GM21786 (cell line): ENCODE measurements at regions not wholly inside any gene's neighbourhood (a gene's known extent, or its start where the extent isn't known, plus 50 kb on each side); places are given as distances from the start of the nearest gene placed in this dataset.

ENCODE experiments used
- ATAC-seq: cut with Tn5 transposase; IDR thresholded peaks from one replicate; pipeline ENCODE4 v1.9.1; 2021; ENCODE audit not compliant: unreplicated experiment

DNA sequence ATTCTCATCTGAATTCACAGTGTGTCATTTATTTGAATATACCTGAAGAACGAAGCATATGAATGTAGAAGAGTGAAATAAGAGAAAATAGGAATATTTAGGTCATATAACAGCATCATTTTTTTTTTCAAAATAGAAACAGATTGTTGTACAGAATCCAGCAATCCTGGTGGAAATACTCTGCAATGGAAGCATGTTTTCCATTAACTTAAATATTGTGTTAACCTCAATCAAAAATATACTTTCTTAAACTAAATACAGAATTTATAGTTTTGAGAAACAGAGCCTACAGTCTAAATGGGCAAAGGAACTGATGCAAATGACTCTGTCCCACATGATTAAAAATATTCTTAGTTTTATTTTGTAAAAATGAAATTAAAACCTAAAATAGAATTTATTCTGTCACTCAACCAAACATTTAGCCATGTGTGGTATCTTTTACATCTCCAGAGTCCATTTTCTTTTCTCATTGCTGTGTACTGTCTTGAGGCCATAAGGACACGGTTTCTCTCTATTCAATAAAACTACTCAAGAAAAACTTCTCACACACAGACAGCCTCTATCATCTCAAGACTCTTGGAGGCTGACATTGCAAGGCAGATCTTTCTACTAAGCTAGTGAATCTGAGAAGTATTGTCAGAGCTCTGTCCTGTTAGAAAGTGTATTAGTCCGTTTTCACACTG lies 322.6 kb downstream of the LTN1 start:
- ATAC-seq: no peak

DNA sequence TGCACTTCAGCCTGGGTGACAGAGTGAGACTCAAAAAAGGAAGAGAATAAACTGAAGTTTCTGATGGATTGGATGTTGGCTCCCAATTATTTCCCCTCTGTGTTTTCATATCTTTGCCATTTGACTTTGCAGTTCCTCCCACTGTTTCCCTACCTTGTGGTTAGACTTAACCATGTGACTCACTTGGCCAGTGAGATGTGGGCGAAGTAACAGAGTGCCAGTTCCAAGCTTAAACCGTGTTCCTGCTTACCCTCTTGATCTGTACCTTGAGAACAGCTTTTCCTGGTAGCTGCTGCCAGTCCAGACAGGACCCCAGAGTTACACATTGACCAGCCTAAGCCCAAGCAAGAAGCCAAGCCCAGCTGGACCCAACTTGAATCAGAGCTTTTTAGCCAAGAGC lies 323.4 kb downstream of the LTN1 start:
- ATAC-seq: no peak

DNA sequence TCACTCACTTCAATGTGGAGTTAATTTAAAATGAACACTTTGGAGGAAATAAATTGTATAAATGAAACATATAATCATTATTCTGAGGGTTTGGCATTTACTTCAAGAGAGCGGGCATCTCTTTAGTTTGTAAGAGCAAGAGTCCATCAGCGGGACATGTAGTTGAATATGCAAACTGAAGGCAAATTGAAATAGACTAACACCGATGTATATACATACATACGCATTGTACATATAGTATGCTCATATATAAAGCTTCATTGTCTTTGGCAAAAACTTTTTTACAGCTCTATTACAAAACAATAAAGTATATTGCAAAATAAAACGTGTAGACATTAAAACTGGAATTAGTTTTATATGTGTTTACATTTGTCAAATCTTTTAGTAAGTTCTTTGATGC lies 328.9 kb downstream of the LTN1 start:
- ATAC-seq: no peak

DNA sequence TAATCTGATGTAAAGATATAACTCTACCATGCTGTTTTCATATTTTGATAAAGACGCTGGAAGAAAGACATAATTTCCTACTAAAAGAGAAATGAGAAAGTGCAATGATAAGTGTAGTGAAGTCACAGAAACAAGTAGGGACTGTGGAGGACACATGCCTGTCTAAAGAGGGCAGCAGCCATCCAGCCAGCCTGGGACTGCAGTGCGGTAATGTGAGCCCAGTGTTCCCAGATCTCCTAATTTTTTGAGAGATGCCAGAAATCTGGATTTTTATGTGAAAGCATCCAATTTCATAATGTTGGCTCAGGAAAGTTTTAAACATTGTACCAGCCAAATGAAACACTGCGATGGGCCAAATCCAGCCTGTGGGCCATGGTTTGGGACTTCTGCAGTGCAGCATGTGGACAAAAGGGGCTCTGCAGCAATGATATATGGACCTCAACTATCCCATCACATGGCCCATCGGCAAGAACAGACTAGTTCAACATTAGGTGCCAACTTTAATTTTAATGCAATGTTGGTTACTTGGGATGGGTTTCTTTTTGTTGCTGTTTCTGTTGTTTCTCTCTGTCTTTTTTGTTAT lies 329.5 kb downstream of the LTN1 start:
- no peak for ATAC-seq

DNA sequence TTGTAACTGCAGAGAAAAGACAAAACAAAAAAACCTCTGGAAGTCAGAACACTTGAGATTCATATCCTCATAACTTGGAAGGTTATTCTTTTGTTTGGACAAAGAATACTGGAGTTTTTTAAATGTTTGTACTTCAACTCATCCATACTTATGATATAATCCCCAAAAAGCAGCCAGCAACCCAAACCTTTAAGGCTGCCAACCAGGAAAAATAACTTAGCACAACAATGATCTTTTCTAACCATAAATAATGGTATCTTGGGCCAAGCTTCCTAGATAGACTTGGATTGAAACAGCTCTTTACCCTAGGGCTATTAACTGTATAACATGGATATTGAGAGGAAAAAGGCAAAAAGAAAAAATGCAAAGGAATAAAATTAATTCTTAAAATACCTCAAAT lies 335.1 kb downstream of the LTN1 start:
- ATAC-seq: no peak

DNA sequence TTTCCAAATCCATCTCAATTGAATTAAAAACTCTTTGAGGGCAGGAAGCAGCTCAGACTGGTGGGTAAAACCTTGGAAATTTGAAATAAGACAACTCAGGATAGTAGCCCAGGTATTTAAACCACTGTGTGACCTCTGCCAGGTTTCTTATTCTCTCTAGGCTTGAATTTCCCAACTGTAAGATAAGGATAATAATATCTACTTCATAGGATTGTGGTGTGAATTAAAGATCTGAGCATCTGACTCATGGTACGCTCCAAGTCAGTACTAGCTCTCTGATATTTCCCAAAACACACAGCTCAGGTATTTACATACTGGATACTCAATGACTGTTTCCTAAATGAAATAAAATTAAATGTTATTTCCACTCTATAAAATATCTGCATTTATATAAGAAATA lies 337.2 kb downstream of the LTN1 start:
- ATAC-seq: no peak

DNA sequence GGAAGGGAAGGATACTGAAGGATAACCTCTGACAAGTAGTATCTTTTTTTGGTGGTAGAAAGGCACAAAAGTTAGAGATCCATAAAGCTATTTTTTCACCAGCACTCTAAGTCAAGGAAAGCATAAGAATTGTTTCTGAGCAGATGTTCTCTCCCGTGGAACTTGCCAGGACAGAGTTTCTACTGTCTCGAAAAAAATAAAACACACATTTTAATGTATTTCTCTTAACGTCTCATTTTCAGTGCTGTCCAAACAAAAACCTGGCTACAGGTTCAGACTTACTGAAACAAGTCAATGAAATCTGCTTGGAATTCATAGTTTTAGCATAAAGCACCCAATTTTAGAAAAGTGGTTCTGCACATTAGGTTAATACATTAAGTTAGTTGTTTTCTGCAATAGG lies 338.3 kb downstream of the LTN1 start:
- no peak for ATAC-seq

DNA sequence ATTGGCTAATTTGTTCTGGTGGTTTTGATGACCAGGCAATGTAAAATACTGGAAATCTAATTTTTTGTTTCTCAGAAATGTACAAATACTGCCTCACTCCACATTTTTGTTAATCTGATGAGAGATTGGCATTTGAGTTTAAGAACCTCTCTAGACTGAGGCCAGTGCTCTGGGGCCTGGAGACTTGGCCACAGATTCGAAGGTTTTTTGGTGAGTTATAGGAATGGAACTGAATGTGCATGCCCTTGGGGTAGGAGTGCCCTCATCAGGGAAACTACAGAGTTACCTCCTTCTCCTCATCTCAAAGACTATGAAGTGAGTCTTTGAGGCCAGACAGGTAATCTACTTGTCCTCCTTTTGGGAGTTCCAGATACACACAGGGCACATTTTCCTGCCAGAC lies 347.9 kb downstream of the LTN1 start:
- no peak for ATAC-seq

DNA sequence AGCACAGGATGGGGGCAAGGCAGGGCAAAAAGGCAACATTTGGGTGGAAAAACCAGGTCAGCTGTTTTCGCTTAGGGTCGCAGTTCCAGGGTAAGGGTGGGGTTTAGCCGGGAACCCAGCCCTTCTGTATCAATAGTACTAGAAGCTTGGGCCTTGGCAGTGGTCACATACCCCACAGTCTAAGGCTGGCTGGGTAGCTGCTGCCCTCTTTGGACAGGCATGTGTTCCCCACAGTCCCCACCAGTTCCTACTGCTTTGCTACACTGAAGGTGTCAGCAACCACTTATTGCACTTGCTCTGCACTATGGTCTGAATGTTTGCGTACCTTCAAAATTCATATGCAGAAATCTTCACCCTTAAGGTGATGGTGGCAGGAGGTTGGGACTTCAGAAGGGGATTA lies 349.8 kb downstream of the LTN1 start:
- ATAC-seq: no peak

DNA sequence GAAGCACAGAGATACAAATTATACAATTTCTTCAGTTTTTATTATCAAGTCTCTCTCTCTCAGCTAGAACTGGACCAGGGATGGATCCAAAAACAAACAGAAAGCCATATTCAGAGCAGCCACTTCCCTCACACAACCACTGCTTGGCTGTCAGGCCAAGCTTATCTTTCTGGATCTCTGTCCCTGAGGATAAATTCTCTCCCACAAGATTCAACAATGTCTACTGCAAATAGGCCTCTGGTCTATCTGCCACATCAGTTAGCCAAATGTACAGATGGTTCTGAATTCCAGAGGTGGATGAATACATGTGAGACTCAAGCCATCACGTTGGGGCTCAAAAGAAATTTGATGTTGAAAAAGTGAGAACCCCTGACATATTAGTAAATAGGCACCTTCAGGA lies 350.9 kb downstream of the LTN1 start:
- no peak for ATAC-seq

DNA sequence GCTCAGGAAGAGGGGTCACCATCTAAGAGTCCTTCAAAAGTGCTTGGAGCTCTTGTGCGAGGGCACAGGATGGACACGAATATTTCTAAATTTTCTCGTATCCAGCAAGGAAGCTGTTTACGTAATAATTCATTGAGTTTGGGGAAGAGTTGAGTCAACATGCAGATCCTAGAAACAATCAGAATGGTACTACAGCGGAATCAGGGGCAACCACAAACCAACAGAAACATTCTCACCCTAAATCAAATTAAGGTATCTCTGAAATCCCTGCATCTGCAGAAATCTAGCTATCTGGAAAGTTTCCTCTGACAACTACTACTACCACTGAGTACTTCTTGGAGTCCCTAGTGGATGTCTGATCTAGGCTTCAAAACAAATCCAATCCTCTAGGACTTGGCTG lies 352.4 kb downstream of the LTN1 start:
- no peak for ATAC-seq

DNA sequence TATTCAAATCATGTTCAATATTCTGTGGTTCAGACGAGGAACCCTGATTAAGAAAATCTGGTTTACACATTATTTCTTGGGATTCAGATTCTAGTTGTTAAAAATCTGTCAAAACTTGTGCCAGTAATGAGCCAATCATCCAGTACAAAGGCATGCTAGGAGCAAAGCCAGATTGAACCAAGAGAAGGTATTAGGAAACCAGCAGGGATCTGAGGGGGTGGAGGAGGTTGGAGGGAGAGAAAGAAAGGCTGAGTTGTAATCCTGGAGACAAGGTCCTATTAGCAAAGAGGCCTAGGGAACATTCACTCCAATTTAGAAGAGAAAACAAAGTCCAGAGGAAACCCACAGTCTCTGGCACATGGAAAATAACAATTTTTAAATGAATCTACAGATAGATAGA lies 352.9 kb downstream of the LTN1 start:
- no peak for ATAC-seq

DNA sequence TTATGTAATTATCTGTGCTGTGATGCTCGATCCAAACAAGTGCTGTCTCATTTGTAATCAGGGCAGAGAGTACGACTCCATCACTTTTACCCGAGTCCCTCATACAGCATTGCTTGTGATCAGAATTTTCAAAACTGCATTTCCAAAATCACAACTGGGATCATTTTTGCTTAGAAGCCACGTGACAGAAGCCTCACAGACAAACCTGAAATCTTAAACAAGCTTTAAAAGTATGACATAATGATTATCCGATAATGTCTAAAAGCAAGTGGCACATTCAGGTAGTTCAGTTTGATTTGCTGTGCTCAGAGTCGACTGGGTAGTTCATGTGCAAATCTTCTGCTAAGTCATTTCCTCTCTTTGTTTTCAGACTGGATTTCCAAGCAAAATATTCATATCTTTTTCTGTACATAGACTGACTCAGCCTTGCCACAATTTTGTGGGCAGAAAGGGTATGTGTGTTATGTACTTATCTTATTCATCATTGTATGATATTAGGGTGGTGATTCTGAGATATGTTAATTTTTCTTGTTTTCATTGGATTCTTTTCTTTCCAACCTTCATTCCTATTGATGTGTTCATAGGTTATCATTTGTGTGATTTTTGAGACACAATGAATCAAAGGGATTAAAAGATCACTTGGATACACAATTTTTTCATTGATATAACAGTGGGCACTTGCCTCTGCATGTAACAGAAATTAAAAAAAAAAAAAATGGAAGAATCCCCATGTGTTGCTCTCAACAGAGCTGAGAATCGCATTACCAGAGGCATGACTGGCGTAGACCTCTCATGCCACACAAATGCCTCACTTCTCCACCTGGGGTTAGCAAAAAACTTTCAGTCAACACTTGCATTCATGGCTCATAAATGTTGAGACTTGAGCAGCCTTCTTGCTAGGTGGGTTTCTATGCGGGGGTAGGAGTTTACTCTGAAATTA lies 355.7 kb downstream of the LTN1 start:
- no peak for ATAC-seq

DNA sequence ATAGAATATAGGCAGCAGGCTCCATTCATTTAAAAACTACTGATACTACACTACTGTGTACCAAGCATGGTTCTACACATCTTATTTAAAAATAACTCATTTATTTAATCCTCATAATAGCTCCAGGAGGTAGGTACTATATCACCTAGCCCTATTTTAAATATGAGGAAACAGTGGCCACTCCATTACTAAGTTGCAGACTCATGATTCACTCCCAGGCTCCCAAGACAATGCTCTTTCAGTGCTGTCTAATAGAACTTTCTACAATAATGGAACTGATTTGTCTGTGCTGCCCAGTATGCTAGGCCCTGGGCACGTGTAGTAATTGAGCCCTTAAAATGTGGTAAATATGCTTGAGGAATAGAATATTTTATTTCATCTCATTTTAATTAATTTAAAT lies 357.1 kb downstream of the LTN1 start:
- ATAC-seq: no peak

DNA sequence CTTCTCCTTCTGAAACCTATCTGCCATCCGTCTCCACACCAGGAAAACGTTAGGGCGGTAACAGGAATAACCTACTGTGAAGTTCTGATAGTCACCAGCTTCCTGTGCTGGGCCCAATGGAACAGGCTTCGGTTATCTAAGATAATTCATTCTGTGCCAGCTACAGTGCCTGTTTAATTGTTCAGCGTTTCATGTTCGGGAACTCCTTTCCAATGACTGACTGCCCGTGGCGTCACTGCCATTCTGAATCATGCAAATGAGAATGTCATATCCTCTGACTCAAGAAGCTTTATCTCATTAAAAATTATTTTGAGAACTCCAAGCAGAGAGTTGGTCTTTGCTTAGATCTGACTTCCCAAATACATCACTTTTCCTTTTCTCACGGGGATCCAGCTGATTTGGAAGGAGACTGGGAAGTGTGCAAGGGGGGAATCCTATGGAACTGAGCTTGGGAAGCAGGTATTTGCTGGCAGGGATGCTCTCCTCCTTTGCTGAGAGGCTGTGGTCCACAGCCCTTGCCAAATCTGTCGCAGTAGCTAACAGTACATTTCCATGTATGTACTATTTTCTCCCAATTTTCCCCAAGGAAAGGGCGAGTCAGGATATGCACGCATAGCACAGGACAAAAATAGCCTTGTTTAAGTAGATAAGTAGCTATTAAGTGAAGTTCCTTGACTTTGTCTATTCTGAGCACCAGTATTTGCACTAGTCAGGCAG lies 358.7 kb downstream of the LTN1 start:
- ATAC-seq: no peak

DNA sequence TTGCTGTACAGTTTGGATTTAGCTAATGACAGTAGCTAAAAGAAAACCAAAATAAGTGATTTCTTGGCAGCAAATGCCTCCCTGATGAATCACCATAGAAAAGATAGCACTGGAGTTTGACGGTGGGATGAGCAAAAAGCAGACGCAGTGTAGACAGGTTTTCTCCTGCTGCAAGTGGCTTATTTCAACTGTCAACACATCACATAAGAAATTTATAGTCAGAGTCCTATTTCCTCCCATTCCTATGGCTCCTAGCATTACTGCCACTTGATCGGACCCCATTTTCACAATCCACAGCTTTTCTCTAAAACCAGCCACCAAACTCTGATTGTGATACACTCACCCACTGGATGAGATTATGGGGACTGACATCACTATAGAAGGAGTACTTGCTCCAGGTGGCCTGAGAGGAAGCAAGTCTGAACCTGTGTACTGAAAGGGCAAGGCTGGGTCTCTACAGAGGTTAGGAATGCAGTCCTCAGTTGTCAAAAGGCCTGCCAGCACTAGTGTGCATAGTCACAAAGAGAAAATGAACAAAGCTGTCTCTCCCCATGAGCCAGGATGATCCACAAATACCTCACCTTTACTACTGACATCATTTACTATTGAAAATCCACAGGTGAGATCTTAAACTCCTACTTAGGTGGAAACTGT lies 359.8 kb downstream of the LTN1 start:
- no peak for ATAC-seq

DNA sequence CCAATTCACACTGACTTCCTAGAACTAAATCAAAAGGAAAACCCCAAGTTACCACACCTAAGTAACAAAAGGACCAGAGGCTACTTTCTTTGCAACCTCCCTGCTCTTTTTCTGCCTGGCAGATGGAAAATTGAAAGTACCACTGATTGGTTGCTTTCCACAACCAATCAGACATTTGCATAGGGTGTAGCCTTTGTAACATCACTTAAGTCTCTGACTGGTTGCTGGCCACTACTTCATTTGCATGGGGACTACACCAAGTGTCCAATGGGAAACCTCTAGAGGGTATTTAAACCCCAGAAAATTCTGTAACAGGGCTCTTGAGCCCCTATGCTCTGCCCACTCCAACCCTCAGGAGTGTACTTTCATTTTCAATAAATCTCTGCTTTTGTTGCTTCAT lies 365.0 kb downstream of the LTN1 start:
- ATAC-seq: no peak

DNA sequence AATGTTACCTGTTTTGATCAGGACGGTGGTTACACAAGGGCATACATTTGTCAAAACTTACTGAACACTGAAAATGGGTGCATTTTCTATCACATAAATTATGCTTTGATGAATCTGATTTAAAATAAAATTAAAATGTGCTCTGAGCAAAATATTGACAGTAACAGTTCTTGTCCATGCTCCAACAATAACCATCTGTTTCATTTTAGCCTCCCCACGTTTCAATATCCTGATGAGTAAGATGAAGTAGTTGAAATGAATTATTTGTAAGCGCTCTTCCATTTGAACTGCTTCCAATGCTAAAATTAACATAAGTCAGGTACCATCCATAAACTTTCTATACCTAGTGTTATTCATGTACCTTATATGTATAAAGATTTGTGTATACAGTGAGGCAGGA lies 365.4 kb downstream of the LTN1 start:
- no peak for ATAC-seq

DNA sequence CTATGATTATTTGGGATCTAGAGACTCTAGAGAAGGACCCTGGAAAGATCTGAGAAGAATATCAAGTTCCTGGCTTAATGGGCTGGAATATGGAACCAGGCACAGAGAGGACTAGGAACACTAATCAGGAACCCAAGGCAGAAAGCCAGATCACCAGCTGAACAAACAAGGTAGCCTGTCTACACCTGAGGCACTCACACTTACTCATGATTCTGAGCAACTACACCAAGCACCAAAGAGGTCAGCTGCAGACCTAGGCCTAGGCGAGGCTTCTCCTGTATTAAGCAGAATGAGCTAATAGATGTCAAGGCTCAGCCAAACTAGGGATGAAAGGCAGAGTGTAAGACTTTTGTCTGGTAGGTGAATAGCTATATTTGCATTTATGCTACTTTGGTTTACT lies 368.1 kb downstream of the LTN1 start:
- no peak for ATAC-seq

DNA sequence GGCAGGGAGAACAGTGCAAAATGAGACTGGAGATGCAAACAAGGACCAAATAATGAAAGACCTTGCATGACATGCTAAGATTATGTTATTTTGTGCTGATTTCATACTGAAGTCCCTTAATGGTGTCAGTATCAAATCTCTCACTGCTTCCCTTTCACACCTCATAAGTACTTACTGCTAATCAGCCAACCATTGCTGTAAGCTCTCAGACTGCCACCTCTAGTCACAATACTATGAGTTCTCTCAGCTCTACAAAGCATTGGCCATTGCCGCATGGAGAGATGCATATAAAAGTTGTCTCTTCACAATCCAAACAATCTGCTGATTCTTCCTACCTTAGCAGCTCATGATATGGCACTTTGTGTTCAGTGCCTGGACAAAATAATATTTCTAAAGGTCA lies 375.4 kb downstream of the LTN1 start:
- ATAC-seq: no peak

DNA sequence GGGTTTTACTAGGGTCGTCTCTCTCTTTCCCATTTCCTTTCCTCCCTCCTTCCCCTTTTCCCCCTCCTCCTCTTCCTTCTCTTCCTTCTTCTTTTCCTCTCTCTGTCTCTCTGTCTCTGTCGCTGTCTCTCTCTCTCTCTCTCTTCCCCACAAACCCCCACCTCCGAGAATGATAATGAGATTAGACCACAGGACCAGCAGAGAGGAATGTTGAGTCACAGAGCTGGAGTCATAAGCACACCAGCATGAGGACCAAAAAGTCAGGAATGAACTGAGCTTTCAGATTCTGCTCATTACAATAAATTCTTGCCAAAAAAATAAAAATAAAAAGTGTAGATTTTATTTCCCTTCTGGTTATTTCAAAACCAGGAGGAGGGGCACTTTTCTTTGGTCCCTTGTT lies 377.4 kb downstream of the LTN1 start:
- no peak for ATAC-seq
